Ectodermal cell (in vitro differentiated cells): ENCODE measurements at regions not wholly inside any gene's neighbourhood (a gene's known extent, or its start where the extent isn't known, plus 50 kb on each side); places are given as distances from the start of the nearest gene placed in this dataset.

Experiments used
- H3K27ac ChIP-seq: 2 replicates; pipeline ENCODE4 v1.7.0; 2013; ENCODE audit warnings: mild to moderate bottlenecking, low read depth, low read length; ENCODE audit not compliant: insufficient read depth, poor library complexity, severe bottlenecking
- H3K27me3 ChIP-seq: 2 replicates; pipeline ENCODE4 v1.7.0; 2013; ENCODE audit warnings: mild to moderate bottlenecking, low read length; ENCODE audit not compliant: insufficient read depth, control insufficient read depth, poor library complexity, severe bottlenecking
- H3K36me3 ChIP-seq: one replicate; pipeline ENCODE4 v1.7.0; 2013; ENCODE audit warnings: low read length; ENCODE audit not compliant: control insufficient read depth, insufficient read depth
- H3K4me1 ChIP-seq: one replicate; pipeline ENCODE4 v1.7.0; 2013; ENCODE audit warnings: low read length; ENCODE audit not compliant: control insufficient read depth, insufficient read depth
- H3K4me3 ChIP-seq: 2 replicates; pipeline ENCODE4 v1.7.0; 2013; ENCODE audit warnings: low read depth, low read length, control low read depth; ENCODE audit not compliant: insufficient read depth
- H3K9me3 ChIP-seq: 2 replicates; pipeline ENCODE4 v1.7.0; 2013; ENCODE audit warnings: mild to moderate bottlenecking, low read length, moderate library complexity; ENCODE audit not compliant: control insufficient read depth
- WGBS, 2 experiments: methylation state at CpG; one replicate each; pipeline ENCODE4 v1.1.7; 2013; ENCODE audit warnings: missing lambda C conversion rate in 2 of 2; 5-methylcytosine and 5-hydroxymethylcytosine counted together

- no peak overlapping the region for H3K4me3 ChIP-seq
- WGBS, 2 experiments = 92 to 94% methylated on average over 5 of the region's 5 CpGs
- no peaks in the 10 kb centered on the region for H3K4me1 ChIP-seq
- H3K27ac ChIP-seq = no peak overlapping the region
- no peaks in the 10 kb centered on the region for H3K36me3 ChIP-seq
- H3K27me3 ChIP-seq = no peaks in the 10 kb centered on the region
- no peaks in the 10 kb centered on the region for H3K9me3 ChIP-seq
These were observed 303.1 kb downstream of the SS18 start for GRCh38 chr18:25787276-25787675.

DNA sequence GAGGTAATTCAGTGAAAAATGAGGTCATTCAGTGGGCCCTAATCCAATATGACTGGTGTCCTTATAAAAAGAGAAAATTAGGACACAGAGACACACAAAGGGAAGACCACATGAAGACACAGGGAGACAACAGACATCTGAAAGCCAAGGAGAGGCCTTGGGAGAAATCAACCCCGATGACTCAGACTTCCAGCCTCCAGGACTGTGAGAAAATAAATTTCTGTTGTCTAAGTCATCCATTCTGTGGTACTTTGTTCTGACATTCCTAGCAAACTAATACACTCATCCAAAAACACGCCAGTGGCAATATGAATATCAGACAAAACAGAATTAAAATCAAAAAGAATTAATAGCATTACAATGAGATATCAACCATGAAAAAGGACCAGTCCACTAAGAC, 303.7 kb downstream of the SS18 start:
- 95 to 98% methylated on average over 2 of the region's 2 CpGs for WGBS, 2 experiments
- Histone ChIP-seq H3K27me3 (no peaks in the 10 kb centered on the region), H3K4me1 (no peaks in the 10 kb centered on the region), H3K4me3 (no peak overlapping the region), H3K27ac (no peak overlapping the region), H3K9me3 (no peaks in the 10 kb centered on the region), H3K36me3 (no peaks in the 10 kb centered on the region)

- Histone ChIP-seq H3K4me3 (no peak overlapping the region), H3K36me3 (no peaks in the 10 kb centered on the region), H3K9me3 (no peaks in the 10 kb centered on the region), H3K27me3 (no peaks in the 10 kb centered on the region), H3K27ac (no peak overlapping the region), H3K4me1 (no peaks in the 10 kb centered on the region)
- 97 to 99% methylated on average over 4 to 7 of the region's 7 CpGs for WGBS, 2 experiments
These were observed 310.3 kb downstream of the SS18 start for GRCh38 chr18:25780105-25780504.

GRCh38 chr18:25771796-25772195, 318.6 kb downstream of the SS18 start:
- no peaks in the 10 kb centered on the region for H3K36me3 ChIP-seq
- H3K27me3 ChIP-seq = no peaks in the 10 kb centered on the region
- H3K4me1 ChIP-seq = no peaks in the 10 kb centered on the region
- H3K9me3 ChIP-seq = no peaks in the 10 kb centered on the region
- WGBS, 2 experiments = 90 to 94% methylated on average over 2 to 3 of the region's 3 CpGs
- no peak overlapping the region for H3K4me3 ChIP-seq
- no peak overlapping the region for H3K27ac ChIP-seq

GRCh38 chr18:25764777-25765176, 325.6 kb downstream of the SS18 start:
- Histone ChIP-seq H3K36me3 (no peaks in the 10 kb centered on the region), H3K9me3 (no peaks in the 10 kb centered on the region), H3K27ac (no peak overlapping the region), H3K4me3 (no peak overlapping the region), H3K27me3 (no peaks in the 10 kb centered on the region), H3K4me1 (no peaks in the 10 kb centered on the region)
- WGBS, 2 experiments = 89 to 97% methylated on average over 4 of the region's 4 CpGs

GRCh38 chr18:25759111-25759510, 331.3 kb downstream of the SS18 start:
- 100% methylated on average over 1 of the region's 1 CpG; no CpG with 5 or more reads in 1 of the 2 experiments for WGBS, 2 experiments
- Histone ChIP-seq H3K27ac (no peak overlapping the region), H3K27me3 (no peaks in the 10 kb centered on the region), H3K4me3 (no peak overlapping the region), H3K4me1 (no peaks in the 10 kb centered on the region), H3K36me3 (no peaks in the 10 kb centered on the region), H3K9me3 (no peaks in the 10 kb centered on the region)

GRCh38 chr18:25743646-25744151, 346.7 kb downstream of the SS18 start:
- 42 to 55% methylated on average over 7 of the region's 7 CpGs for WGBS, 2 experiments
- H3K36me3 ChIP-seq = no peaks in the 10 kb centered on the region
- no peak overlapping the region for H3K27ac ChIP-seq
- no peaks in the 10 kb centered on the region for H3K9me3 ChIP-seq
- no peaks in the 10 kb centered on the region for H3K4me1 ChIP-seq
- no peak overlapping the region for H3K4me3 ChIP-seq
- H3K27me3 ChIP-seq = peaks cover under 1% of the 10 kb centered on the region

DNA sequence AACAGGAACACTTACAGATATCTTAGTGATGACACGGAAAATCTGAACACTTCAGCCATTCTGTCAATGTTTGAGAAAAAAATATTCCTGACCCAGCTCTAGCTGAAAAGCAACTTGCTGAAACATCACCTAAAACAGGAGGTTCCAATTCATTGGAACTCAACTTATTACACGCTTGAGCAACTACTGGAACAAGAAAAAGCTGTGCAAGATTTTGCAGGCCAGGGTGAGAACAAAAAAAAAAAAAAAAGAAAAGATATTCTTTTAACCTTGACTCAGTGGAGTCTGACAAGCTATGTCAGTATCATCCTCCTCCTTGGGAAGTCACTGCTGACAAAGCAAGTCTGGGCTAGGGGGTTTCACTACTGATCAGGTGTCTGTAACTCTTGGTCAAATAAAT, 351.0 kb downstream of the SS18 start:
- Histone ChIP-seq H3K27me3 (peaks cover 39% of the 10 kb centered on the region), H3K36me3 (no peaks in the 10 kb centered on the region), H3K27ac (no peak overlapping the region), H3K4me1 (peaks cover 8% of the 10 kb centered on the region), H3K9me3 (no peaks in the 10 kb centered on the region), H3K4me3 (no peak overlapping the region)
- WGBS, 2 experiments = 88 to 94% methylated on average over 2 of the region's 2 CpGs

DNA sequence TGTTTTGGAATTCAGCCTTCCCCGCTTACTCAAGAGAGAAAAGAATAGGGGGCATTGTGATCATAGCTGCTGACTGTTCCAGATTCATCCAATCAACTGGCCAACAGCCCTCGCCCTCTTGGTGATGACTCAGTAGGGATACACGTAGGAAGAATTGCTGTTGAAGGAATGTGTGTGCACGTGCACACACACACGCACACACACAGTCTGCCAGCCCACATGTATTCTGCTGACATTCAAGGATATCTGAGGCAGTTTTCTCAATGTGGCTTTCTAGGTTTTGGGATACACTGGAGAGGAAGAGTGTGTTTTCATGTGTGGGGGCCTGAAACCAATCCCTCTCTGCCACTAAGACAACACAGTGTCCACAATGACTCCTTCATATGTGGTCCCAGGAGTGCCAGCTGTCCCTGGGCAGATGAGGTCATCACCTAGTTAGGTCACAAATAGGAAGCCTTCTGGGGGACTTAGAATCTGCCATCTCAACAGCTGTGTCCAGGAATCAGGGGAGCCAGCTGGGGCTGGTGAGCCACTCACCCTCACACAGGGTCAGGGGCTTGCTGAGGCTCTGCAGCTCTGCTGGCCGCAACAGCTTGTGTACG, 352.6 kb downstream of the SS18 start:
- Histone ChIP-seq H3K9me3 (no peaks in the 10 kb centered on the region), H3K36me3 (no peaks in the 10 kb centered on the region), H3K4me3 (no peak overlapping the region), H3K27me3 (peaks cover 55% of the 10 kb centered on the region), H3K4me1 (peaks cover 13% of the 10 kb centered on the region), H3K27ac (no peak overlapping the region)
- WGBS, 2 experiments = 92 to 94% methylated on average over 7 of the region's 7 CpGs

- H3K4me1 ChIP-seq = peaks cover 13% of the 10 kb centered on the region
- no peaks in the 10 kb centered on the region for H3K36me3 ChIP-seq
- WGBS, 2 experiments = 92 to 93% methylated on average over 5 of the region's 5 CpGs
- no peaks in the 10 kb centered on the region for H3K9me3 ChIP-seq
- H3K27me3 ChIP-seq = peaks cover 68% of the 10 kb centered on the region
- no peak overlapping the region for H3K27ac ChIP-seq
- no peak overlapping the region for H3K4me3 ChIP-seq
These were observed 353.9 kb downstream of the SS18 start for GRCh38 chr18:25736516-25736915.

DNA sequence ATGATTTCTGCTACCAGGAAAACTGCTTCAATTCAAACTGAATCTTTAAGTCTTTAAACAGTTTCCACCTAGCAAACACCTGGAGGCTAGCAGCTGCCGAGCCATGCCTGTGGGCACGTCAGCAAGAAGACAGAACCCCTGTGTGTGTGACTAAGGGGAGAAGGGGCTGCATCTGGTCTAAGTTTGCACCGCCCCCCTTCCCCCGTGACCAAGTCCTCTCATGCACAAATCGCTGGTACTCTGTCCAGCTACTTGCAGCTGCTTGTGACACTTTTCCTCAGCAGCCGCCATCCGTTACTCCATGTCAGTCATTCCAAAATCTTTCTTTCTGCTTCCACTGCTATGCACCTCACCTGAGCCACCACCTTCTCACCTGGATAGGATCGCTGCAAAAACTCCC, 355.0 kb downstream of the SS18 start:
- H3K4me3 ChIP-seq = no peak overlapping the region
- WGBS, 2 experiments = 76 to 85% methylated on average over 8 of the region's 8 CpGs
- no peak overlapping the region for H3K27ac ChIP-seq
- no peaks in the 10 kb centered on the region for H3K9me3 ChIP-seq
- H3K4me1 ChIP-seq = peaks cover 13% of the 10 kb centered on the region
- H3K27me3 ChIP-seq = peaks cover 68% of the 10 kb centered on the region
- no peaks in the 10 kb centered on the region for H3K36me3 ChIP-seq
